NOMO-1 (cell line): ENCODE measurements at regions not wholly inside any gene's neighbourhood (a gene's known extent, or its start where the extent isn't known, plus 50 kb on each side); places are given as distances from the start of the nearest gene placed in this dataset.

ENCODE experiments used
- DNase-seq, 2 experiments: peaks; one replicate each; lab custom pipeline; 2025; ENCODE audit not compliant: unreplicated experiment in 2 of 2; lab: John Stamatoyannopoulos, UW

GRCh38 chr2:129068543-129068942, 749.9 kb upstream of the HS6ST1 start:
- DNase-seq: no peak

GRCh38 chr2:129069875-129070594, 751.4 kb upstream of the HS6ST1 start:
- DNase-seq: no peak

DNA sequence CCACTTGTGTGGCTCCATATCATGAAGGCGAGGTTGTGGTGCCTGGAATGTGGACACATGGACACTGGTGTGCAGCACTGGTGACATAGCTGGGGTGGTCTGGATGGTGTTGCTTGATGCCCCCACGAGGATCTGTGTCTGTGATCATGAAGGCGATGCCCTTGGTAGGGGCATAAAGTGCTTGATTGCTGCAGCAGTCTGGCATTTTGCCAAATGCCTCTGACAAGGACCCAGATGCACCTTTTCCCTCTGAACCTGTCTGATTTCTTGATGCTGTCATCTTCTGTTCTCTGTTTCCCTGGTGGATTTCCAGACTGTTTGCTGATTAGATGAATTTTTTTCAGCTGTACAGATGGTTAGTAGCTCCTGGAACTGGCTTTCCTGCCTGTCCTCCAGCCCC, 752.0 kb upstream of the HS6ST1 start:
- DNase-seq: no peak

DNA sequence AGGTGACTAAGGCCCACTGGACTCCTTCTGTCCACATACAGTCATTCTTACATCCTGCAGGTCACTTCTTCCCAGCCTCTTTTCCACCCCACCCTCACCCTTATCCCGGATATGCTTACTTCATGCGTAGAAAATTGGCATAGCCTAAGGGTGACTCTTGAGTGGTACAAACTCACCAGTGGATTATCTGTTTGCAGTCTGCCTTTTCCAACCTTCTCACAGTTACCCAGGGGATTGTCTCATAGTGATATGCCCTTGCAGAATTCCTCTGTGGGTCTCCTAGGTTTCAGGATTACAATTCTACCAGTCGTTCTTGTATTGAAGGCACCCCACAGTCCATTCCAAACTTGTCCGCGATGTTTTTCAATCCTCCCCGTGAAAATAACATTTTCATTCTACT, 752.9 kb upstream of the HS6ST1 start:
- DNase-seq: no peak

DNA sequence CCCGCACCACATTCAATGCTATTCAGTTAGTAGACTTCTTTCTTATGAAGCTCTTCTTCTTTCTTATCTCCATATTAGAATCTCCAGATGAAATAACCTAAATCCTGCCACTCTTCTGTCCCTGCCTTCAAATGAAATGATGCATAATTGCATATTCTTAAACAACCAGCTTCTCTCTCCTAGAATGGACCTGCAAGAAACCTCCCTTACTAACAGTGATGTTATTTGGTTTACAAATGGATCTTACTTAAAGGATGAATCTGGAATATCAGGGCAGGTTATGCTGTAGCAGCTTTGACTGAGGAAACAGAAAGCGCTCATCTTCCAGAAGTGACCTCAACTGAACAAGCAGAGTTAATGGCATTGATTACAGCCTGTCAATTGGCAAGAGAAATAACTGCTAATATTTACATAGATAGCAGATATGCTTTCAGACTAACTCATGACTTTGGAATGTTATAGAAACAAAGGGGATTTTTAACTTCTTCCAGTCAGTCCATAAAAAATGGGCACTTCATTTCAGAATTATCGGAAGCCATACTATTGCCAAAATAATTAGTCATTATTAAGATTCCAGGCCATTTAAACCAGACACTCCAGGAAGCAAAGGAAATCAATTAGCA, 755.7 kb upstream of the HS6ST1 start:
- no peak for DNase-seq

GRCh38 chr2:129078548-129078947, 759.9 kb upstream of the HS6ST1 start:
- DNase-seq: no peak

DNA sequence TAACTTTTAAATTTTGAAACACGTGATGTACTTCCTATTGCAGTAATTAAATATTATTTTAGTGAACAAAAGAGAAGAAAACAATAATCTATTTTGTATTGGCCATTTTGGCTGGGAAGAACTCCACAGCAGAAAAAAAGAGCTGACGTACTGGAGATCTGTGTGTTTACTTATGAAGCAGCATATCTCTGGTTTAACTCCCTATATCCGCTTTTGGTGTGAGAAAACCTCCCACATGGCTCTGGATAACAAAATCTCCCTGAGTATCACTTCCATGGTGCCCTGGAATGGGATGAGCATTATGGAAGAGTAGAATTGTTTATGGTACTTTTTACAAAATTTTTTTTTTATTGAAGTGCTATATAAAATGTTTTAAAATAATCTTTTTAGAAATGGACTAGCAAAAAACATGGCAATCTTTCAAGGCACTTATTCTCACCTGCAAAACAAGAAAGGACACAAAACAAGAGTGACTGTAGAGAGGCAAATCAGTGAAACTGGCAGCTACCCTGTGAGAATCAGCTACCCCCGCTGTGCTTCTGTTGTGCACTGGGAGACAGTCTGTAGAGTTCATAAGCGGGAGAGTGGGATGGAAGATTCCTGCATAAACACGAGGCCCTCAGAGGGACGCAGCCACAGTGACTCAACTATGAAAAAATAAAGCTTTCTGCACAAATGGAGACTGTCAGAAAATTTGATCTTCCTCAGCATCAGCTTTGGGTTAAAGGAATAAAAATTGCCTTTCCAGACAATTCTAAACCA, 762.2 kb upstream of the HS6ST1 start:
- no peak for DNase-seq

DNA sequence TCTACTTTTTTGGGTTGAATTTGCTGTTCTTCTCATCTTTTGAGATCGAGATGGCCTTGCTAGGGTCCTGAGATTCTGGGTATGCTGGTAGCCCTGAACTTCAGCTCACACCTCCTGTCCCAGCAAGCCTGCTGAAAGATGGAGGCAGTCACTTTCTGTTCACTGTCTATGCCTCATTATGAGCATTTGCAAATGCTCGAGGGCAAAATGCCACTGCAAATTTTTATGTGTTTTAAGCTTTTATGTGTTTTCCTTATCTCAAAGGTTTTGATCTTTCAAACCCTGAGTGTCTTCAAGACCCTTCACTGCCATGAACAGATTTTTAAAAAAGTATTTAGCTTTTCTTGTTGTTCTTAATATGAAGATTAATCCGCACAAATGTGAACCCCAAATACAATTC, 766.7 kb upstream of the HS6ST1 start:
- no peak for DNase-seq

DNA sequence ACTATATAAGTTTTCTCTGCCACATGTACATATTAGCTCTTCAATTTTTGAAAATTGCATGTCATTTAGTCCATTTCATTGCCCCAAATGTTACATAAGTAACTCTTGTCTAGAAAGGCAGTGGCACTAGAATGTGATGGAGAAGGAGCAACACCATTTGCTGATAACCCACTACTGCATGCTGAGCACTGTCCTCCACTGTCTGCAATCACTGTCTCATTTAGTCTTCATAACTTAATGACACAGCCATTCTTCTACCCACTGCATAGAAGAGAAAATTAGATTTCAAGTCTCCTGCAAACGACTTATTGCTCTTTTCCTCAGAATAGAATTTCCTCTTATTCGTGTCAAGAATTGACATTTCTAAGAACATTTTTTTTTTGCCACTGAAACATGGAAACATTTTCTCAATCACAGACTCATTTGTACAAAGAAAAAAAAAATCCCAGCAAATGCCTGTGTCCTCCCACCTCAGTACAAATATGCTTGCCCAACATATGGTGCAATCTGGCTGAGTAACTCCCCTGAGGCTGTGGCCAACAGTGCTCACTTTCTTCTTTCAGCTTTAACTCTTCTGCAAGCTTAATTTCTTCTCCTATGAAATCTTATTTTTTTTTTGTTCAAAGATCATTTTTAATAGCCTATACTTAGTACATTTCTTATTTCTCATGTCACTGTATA, 768.6 kb upstream of the HS6ST1 start:
- peak; percentile 3 to 16 for DNase-seq

- DNase-seq: no peak
Observed at GRCh38 chr2:129091620-129092019, 773.0 kb upstream of the HS6ST1 start.

GRCh38 chr2:129092956-129093355, 774.3 kb upstream of the HS6ST1 start:
- DNase-seq: no peak

DNA sequence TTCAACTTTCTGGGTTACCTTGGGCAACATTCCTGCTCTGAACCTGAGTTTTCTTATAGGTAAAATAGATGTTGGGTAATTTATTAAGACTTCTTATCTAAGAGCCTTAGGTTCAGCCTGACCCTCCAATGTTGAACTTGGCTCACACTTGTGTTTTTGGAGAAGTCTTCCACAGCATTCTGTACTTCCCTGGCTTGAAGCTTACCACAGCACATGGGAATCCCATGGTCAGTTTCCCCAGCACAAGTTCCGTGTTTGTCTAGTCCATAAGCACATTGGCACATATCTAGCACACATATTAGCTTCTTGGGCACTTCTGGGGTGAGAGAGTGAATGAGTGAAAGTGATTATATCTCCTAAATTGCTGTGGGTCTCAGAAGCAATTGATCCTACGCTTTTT, 782.5 kb upstream of the HS6ST1 start:
- DNase-seq: no peak

DNA sequence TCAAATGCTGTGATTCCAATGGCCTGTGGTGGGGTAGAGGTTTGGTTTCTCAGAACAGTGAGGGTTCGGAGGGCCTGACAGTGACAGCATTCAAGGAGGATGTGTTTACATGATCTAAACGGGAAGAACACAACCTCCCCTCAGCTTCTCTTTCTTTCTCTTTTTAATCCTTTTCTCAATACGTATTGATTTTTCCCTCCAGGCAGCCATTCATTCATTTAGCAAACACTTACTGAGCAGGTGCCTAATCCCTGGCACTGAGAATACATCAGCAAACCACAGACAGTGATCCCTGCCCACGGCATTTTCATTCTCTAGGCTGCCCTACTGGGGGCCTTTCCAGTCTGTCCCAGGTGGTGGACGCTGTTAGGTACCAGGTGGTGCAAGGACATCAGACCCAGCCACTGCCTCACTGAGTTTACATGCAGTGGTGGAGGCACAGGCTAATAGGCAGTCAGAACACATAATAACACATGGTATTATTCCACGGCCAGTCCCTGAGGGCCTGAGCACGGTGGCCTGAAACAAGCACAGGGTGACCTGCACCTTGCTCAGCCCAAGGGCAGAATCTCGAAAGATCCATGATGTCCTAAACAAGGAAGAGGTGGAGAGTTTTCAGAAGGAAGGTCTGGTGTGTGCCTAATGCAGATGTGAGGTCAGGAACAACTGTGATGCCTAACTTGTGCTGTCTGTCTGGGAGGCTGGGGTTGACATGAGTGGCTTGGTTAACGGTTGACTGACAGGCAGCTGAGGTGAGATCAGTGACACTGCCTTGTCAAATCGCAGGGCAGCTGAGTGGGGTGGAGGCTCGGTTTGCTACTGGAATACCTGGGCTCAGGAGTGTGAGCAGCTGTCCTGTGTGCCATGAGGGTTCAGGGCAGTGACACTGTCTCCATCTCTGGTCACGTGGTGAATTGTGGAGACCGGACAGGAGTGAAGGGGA, 785.5 kb upstream of the HS6ST1 start:
- no peak for DNase-seq

DNA sequence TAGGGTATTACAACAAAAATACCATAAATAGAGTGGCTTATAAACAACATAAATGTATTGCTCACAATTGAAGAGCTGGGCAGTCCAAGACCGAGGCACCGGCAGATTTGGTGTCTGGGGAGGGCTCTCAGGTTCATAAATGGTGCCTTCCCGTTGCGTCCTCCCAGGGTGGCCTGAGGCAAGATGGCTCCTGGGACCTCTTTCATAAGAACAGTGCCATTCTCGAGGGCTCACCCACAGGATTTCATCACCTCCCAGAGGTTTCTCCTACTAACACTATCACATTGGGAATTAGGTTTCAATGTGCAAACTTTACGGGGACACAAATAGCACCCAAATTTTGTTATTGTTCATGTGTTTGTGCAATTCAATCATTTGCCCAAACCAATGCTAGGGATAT, 793.5 kb upstream of the HS6ST1 start:
- DNase-seq: no peak

GRCh38 chr2:129113776-129114175, 795.1 kb upstream of the HS6ST1 start:
- DNase-seq: no peak

GRCh38 chr2:129117434-129117833, 798.8 kb upstream of the HS6ST1 start:
- no peak for DNase-seq

DNA sequence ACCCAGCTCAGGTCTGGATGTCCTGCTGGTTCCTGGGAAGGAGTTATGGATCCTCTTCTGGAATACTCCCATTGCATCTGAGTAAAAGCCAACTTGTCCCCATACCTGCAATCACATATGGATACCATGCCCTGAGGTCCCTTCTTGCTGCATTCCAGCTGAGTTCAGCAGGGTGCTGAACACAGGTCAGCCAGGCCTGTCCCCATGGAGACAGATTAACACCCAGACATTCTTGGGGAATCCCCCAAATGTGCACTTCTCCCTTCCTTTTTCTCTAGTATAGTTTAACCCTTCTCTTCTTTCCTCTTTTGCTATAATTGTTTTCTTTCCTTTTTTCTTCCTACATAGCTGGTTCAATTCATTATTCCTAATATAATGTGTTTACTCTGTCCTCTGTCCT, 799.6 kb upstream of the HS6ST1 start:
- DNase-seq: no peak

GRCh38 chr2:129129087-129129486, 810.4 kb upstream of the HS6ST1 start:
- no peak for DNase-seq

GRCh38 chr2:129133692-129134641, 815.3 kb upstream of the HS6ST1 start:
- no peak for DNase-seq
